RKO (cell line): ENCODE measurements at regions not wholly inside any gene's neighbourhood (a gene's known extent, or its start where the extent isn't known, plus 50 kb on each side); places are given as distances from the start of the nearest gene placed in this dataset.
"Not testable (repeated sequence)": the region's sequence is repeated elsewhere in the genome, so short reads cannot be mapped to it uniquely, and the experiment has no call there.

Experiments used
- DNase-seq: peaks from one replicate; pipeline ENCODE4 v3.0.0-alpha.2; 2016; ENCODE audit warnings: low spot score

GRCh38 chr17:36695710-36696109 is 94.3 kb downstream of the MRM1 start:
- DNase-seq = not testable (repeated sequence)

- DNase-seq = no peak
Observed at GRCh38 chr17:36696805-36697204, 95.4 kb downstream of the MRM1 start.

- no peak for DNase-seq
Observed at GRCh38 chr17:36697903-36698530, 96.6 kb downstream of the MRM1 start.

GRCh38 chr17:36701429-36702099 is 100.2 kb downstream of the MRM1 start:
- no peak for DNase-seq

- no peak for DNase-seq
Observed at GRCh38 chr17:36702636-36703035, 101.3 kb downstream of the MRM1 start.

GRCh38 chr17:36703860-36704266 is 102.5 kb downstream of the MRM1 start:
- peak; percentile 30 for DNase-seq

GRCh38 chr17:36705283-36705795 is 104.0 kb downstream of the MRM1 start:
- no peak for DNase-seq

GRCh38 chr17:36705874-36706731 is 104.7 kb downstream of the MRM1 start:
- DNase-seq = peak; percentile 59

GRCh38 chr17:36707904-36708303 is 106.5 kb downstream of the MRM1 start:
- DNase-seq = no peak

GRCh38 chr17:36714789-36715188 is 113.4 kb downstream of the MRM1 start:
- DNase-seq = no peak

GRCh38 chr17:36715951-36716350 is 114.6 kb downstream of the MRM1 start:
- DNase-seq = no peak

GRCh38 chr17:36717088-36717487 is 115.7 kb downstream of the MRM1 start:
- no peak for DNase-seq

- DNase-seq = no peak
Observed at GRCh38 chr17:36720131-36720530, 118.7 kb downstream of the MRM1 start.

GRCh38 chr17:36721560-36722120 is 120.3 kb downstream of the MRM1 start:
- DNase-seq = no peak

GRCh38 chr17:36722121-36722902 is 120.9 kb downstream of the MRM1 start:
- no peak for DNase-seq

GRCh38 chr17:36722903-36723263 is 121.5 kb downstream of the MRM1 start:
- no peak for DNase-seq

- no peak for DNase-seq
Observed at GRCh38 chr17:36723459-36724025, 122.2 kb downstream of the MRM1 start.

- DNase-seq = no peak
Observed at GRCh38 chr17:36726199-36726598, 124.8 kb downstream of the MRM1 start.

GRCh38 chr17:36727052-36727451 is 125.7 kb downstream of the MRM1 start:
- DNase-seq = no peak

GRCh38 chr17:36727577-36727976 is 126.2 kb downstream of the MRM1 start:
- DNase-seq = no peak
